Left kidney (tissue), 1 donor: ENCODE measurements at regions not wholly inside any gene's neighbourhood (a gene's known extent, or its start where the extent isn't known, plus 50 kb on each side); places are given as distances from the start of the nearest gene placed in this dataset.

Experiments
- DNase-seq: peaks from one replicate; pipeline ENCODE4 v3.0.0-alpha.2; 2013

- no peak for DNase-seq
These were observed 181.3 kb upstream of the GMDS start for GRCh38 chr6:2426561-2427340.

DNA sequence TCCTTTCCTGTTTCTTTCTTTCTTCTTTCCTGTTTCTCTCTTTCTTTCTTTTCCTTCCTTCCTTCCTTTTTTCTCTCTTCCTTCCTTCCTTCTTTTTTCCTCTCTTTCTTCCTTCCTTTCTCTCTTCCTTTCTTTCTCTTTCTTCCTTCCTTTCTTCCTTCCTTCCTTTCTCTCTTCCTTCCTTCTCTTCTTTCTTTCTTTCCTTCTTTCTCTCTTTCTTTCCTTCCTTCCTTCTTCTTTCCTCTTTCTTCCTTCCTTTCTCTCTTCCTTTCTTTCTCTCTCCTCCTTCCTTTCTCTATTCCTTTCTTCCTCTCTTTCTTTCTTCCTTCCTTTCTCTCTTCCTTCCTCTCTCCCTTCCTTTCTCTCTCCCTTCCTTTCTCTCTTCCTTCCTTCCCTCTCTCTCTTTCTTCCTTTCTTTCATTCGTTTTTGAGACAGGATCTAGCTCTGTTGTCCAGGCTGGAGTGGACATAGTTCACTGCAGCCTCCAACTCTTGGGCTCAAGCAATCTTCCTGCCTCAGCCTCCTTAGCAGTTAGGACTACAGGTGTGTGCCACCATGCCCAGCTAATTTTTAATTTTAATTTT, 170.8 kb upstream of the GMDS start:
- no peak for DNase-seq

GRCh38 chr6:2414885-2415547, 169.6 kb upstream of the GMDS start:
- no peak for DNase-seq

DNA sequence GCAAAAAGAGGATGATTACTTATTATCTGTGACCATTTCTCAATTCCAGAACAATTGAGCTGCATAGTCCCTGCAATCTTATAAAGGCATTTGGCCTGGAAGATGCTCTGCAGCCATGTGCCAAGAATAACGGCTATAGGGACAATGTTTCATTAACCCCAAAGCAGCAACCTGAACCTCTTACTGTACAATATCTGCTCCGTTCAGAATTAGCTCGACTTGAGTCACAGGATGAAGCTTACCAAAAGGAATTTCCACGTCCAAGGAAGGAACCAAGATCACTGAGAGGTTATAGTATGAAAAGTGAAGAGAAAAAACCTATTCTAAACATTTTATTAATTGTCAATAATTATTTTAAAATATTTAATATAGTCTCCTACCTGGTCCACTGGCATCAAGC, 167.3 kb upstream of the GMDS start:
- DNase-seq: no peak

DNA sequence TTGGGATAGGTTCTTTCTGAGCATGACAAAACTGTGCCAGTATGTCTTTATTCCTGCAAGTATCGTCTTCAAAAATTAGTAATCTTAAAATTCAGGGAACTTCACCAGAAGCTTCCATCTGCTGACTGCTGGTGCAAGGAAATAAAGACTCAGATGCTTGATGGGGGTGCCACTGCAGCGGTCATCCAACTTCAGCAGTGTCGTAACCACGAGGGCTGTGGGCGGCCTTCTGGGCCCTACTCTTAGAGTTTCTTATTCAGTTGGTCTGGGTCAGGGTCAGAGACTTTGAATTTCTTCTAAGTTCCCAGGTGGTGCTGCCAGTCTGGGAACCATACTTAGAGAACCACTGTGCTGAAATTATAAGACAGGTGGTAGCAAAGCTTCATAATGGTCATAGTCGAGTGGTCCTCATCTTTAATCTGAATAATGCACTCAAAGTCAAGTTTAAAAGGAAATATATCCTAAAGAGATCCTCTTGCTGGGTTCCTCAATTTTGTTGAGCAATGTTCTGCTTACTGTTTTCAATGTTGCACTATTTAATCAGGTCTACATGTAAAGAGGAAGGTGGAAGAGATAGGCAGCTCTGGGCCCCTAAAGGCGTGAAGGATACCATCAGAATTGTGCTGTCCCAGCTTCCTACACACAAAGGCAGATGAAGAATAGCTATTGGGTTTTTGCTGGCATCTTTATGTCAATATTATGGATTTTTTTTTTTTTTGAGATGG, 165.4 kb upstream of the GMDS start:
- no peak for DNase-seq

DNA sequence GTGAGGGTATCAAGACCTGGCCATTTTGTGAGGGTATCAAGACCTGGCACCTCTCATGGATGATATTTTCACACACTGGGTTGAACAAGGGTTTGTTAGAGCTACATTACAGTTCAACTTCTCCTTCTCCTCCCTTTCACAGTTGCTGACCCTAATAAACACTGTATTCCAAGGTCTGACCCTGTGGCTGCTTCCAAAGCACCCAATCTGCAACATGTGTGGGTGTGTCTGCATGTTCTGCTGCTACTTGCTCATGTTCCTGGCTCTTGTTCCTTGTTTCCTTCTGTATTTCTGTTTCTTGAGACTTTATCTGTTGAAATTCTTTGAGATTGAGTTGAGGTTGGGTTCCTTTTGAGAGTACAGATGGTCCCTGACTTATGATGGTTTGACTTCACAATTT, 162.1 kb upstream of the GMDS start:
- DNase-seq: no peak

GRCh38 chr6:2404211-2404929, 159.0 kb upstream of the GMDS start:
- DNase-seq: no peak

DNA sequence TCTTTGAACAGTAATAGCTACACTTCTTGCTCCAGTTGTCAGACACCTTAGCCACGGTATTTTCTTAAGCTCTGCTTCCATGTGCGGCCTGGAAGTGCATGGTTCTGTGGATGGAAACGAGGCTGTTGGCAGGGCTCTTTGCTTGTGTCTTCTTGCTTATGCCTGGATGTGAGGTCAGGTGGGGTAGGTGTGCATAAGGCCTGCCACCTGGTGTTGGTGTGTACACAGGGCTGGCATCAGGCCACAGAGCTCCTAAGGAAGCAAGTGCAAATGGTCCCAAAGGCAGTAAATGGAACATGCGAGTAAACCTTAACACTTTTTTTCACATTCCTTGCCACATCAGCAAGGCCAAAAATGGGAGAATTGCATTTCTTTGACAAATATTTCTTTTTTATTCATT, 158.1 kb upstream of the GMDS start:
- no peak for DNase-seq

DNA sequence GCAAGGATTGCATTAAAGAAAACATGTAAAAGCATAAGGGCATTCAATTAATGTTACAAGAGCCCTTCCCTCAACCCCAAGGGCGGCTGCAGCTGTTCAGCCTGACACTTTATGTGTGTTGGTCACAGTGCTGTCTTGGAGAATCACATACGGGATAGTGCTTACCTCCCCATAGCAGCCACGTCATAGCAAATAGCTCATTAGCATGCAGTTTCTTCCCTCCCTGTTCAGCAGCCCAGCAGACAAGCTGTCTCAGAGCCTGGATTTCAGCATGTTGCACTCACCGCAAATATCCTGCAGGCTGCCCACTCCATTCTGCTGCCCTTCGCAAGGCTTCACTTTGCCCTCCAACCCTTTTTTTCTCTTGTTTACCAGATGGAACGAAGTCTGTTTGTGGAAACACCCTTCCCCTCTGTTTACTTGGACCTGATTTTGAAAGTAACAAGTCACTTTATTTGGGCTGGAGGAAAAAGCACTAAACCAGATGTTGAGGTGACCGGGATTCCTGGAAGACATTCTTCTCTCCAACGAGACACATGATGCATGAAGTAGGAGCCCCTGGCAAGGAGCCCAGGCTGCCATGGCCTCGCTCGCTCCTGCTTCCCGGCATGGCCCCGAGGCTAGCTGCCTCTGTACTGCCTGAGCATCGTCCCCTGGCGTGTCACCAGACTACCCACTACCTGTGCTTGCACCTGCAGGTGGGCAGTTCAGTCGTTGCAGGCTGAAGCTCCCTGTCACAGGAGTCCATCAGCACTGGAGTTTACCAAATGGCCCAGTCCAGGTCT, 151.6 kb upstream of the GMDS start:
- DNase-seq: peak; percentile 24

DNA sequence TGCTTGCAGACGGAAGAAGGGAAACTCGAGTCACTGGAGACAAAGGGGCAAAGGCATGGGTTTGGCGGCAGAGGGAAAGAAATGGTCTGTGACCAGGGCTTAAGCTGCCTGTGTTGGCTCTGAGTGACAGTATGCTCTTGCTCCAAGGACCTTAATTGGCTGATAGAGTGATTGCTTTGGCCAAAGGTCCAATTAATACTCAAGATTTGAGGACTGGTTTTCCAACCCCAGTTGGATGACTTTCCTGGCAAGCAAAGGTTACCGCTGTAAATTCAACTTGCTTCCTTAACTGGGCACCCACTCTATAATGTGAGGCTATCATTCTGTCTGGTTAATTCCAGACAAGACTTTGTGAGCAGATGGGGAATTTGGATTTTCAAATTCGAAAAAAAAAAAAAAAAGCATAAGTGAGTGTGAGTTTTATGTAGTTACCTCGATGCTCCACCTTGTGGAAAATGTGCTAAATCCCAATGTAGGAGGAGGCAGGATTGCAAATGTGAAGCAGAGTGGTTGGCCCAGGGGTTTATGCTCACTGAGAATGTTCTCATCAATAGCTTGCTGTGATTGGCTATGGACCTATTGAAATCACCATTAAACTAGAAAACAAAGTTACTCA, 150.7 kb upstream of the GMDS start:
- DNase-seq: no peak

- DNase-seq: no peak
These were observed 143.3 kb upstream of the GMDS start for GRCh38 chr6:2388554-2389324.

DNA sequence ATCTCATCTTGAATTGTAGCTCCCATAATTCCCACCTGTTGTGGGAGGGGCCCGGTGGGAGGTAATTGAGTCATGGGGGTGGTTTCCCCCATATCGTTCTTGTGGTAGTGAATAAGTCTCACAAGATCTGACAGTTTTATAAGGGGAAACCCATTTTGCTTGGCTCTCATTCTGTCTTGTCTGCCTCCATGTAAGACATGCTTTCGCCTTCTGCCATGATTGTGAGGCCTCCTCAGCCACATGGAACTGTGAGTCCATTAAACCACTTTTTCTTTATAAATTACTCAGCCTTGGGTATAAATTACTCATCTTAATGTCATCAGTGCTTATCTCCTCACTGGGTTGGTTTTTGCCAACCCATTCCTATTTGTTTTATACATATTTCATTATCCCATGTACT, 142.0 kb upstream of the GMDS start:
- no peak for DNase-seq

- DNase-seq: no peak
These were observed 140.1 kb upstream of the GMDS start for GRCh38 chr6:2385471-2385983.

DNA sequence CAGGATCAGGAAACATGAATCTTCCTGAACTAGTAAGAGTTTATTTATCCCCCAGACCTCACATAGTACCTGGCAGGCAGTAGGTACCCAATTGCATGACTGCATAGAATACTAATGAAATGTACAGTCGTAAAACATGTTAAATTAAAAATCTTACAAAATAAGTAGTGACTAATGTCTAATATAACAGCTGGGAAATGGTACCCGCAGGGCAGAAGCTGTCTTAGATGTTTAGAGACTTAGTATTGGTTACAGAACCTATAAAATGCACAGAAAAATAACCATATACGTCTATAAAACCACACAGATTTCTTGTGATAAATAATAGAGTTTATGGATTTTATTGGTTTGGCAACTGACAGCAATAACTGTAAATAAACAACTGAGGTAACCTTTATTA, 139.1 kb upstream of the GMDS start:
- DNase-seq: no peak

GRCh38 chr6:2381872-2382661, 136.7 kb upstream of the GMDS start:
- DNase-seq: no peak

- DNase-seq: no peak
These were observed 133.7 kb upstream of the GMDS start for GRCh38 chr6:2378891-2379652.

DNA sequence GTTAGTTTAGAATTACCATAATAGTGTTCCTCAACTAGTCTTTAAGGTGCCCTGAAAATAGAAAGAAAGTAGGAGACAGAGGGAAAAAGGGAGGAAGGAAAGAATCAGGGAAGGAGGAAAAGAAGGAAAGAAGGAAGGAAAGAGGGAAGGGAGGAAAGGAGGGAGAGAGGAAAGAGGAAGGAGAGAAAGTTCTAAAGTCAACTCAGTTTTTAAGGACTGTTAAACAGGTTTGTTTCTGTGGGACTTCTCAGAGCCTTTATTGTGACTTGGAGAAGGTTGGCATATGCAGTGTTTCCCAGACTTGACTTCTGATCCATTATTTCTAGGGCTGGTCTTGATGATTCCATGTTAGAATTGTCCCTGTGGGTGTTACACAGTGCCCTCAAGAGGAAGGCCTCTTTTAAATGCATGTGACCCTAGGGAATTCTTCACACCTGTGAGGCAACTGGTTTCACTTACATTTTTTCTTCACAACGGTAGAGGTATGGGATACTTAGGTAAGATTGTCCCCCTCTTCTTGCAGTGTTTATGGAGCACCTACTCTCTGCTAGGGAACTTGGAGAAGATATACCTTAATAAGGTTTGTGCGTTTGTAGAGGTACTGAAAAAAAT, 132.7 kb upstream of the GMDS start:
- DNase-seq: no peak
